ENCODE measurements at regions not wholly inside any gene's neighbourhood (a gene's known extent, or its start where the extent isn't known, plus 50 kb on each side); places are given as distances from the start of the nearest gene placed in this dataset.

DNA sequence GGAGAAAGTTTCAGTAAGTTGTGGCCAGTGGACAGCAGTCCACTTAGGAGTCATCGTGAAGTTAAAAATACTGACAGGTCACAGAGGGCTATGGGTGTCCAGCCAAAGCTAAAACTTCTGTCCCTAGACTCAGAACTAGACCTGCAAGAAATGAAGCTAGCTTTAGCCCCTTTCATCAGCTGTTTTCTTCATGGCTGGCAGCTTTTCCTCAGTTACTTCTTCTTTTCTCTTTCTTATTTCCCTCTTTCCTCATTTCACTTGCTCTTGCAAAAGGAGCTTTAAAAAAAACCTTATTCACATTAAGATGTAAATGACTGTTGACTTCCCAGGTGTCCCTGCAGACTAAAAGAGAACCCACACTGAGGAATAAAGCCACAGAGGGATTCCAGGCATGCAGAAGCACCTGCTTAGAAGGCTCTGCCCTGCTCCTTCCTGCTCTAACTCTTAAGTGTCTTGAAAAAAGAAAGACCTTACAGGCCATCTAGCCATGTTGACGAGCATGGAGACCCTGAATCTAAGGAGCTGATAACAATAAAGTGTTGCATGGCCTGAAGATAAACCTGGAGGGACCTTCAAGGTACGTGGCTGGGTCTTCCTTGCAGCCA lies 69.7 kb upstream of the CCND2 start:
- H3K27ac ChIP-seq = no peak overlapping the region
- ChIA-PET CTCF (no interaction called here), POLR2A (ENCODE audit: low non-redundant PET) (no interaction called here)
- TF ChIP-seq, protein P1, sequence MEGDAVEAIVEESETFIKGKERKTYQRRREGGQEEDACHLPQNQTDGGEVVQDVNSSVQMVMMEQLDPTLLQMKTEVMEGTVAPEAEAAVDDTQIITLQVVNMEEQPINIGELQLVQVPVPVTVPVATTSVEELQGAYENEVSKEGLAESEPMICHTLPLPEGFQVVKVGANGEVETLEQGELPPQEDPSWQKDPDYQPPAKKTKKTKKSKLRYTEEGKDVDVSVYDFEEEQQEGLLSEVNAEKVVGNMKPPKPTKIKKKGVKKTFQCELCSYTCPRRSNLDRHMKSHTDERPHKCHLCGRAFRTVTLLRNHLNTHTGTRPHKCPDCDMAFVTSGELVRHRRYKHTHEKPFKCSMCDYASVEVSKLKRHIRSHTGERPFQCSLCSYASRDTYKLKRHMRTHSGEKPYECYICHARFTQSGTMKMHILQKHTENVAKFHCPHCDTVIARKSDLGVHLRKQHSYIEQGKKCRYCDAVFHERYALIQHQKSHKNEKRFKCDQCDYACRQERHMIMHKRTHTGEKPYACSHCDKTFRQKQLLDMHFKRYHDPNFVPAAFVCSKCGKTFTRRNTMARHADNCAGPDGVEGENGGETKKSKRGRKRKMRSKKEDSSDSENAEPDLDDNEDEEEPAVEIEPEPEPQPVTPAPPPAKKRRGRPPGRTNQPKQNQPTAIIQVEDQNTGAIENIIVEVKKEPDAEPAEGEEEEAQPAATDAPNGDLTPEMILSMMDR (conservative IDR thresholded peaks at IDR 0.05; ENCODE audit: low read depth) = no peak
- DNase-seq (ENCODE audit: low spot score) = no peak

DNA sequence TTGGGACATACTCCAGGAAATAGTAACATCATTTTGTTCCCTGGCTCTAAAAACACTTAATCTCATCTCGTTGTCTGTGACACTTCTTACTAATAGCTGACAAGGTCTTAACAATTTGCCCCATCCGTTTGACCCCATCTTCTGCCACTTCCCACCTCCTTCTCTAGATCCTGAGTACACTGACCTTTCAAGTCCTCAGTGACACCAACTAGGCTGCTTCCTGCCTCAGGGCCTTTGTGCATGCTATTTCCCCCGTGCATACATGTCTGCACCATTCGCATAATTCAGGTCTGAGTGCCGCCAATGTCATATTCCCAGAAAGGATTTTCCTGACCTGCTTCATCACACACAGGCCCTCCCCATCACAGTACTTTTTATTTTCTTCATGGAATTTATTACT lies 70.6 kb upstream of the CCND2 start:
- CTCF ChIA-PET = no interaction called here
- POLR2A ChIA-PET (ENCODE audit: low non-redundant PET) = interaction anchor here (0.7 kb wide), 1 partner anchor 26 kb away, joined by 3 read pairs; no protein-coding TSS in a partner anchor
- TF ChIP-seq, protein P1 (conservative IDR thresholded peaks at IDR 0.05; ENCODE audit: low read depth) = no peak
- DNase-seq (ENCODE audit: low spot score) = no peak
- H3K27ac ChIP-seq = no peak overlapping the region

DNA sequence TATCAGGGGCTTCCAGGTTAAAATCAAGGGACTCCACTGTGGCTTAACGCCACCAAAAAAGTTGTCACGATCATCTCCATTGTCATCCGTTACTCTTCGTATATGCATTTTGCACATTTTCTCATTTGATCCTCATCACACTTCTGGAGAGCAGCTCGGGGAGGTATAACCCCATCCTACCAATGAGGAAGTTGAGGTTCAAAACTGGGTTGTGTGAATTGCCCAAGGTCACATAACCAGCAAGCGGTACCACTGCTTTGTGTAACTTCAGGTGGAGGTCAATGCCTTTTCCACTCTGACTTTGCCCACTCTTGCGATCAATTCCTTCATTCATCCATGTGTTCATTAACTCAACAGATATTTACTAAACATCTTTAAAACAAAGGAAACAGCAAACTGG lies 71.1 kb upstream of the CCND2 start:
- no peak for DNase-seq (ENCODE audit: low spot score)
- CTCF ChIA-PET = no interaction called here
- POLR2A ChIA-PET (ENCODE audit: low non-redundant PET) = interaction anchor here (0.7 kb wide), 1 partner anchor 25 kb away, joined by 3 read pairs; no protein-coding TSS in a partner anchor
- H3K27ac ChIP-seq = no peak overlapping the region
- TF ChIP-seq, protein P1 (conservative IDR thresholded peaks at IDR 0.05; ENCODE audit: low read depth) = no peak

DNA sequence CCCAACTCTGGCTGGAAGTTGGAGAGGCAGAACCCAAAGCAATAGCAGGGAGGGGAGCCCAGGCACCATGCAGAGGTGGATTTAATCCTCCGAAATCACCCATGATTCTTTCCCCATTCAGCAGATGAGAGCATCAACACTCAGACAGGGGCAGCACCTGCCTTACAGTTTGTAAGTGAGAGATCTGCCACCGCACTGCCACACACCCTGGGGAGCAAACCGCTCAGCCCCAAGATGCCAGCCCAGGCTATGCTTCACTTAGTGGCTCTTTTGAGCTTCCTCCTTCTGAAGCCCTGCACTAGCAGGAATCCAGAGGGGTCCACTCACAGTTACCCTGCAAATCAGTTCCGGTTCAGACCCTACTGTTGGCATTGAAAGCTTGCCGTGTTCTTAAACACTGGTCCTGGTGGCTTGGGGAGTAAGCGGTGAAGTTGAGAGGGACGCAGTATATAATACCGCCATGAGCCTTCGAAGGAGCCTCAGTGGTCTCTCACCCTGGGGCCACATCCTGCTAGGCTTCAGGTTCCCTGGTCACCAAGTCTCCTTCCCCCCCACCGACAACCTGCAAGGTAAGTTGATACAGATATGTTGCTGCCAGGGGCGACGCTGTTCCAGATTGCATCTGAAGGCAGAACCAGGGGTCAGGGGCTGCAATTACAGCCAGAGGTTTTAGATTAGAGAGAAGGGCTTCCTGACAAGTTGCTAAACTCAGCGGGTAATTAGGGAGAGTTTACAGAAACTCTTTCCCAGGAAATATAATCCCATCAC lies 72.0 kb upstream of the CCND2 start:
- no peak for DNase-seq (ENCODE audit: low spot score)
- no peak overlapping the region for H3K27ac ChIP-seq
- ChIA-PET CTCF (no interaction called here), POLR2A (ENCODE audit: low non-redundant PET) (no interaction called here)
- TF ChIP-seq, protein P1 (conservative IDR thresholded peaks at IDR 0.05; ENCODE audit: low read depth) = no peak

DNA sequence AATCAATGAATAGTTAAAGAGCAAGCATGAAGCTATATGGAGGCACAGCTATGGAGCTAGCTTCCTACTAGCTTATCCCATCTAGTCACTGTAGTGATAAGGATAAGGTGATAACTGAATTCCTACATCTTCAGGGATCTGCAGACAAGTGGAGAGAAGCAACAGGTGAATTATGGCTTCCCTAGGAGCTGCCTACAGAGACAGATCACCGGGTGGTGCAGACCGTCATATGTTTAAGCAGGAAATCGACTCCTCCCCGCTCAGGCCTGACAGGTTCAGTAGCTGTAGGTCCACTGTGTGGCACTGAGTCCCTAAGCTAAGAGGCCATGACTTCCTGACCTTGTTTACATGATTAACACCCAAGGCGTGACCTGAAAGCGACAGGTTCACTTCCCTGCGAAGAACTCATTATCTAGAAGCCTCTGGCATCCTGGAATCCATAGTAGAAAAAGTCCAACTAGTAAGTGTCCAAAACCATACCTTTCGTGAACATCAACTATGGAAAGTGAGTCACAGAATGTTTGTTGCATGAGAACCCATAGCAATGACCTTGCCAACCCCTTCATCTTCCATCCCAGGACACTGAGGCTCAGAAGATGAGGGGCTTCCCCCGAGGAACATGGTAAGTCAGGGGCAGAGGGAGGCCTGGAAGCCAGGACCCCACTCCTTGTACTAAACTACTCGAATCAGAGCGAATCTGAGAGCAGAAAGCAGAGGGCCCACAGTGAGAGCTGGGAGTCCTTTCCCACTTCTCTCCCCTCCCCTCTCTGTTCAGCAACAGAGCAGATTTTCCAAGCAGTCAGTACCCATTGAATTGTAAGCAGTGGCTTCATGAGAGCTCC lies 75.4 kb upstream of the CCND2 start:
- ChIA-PET POLR2A (ENCODE audit: low non-redundant PET) (no interaction called here), CTCF (no interaction called here)
- TF ChIP-seq, protein P1 (conservative IDR thresholded peaks at IDR 0.05; ENCODE audit: low read depth) = no peak

DNA sequence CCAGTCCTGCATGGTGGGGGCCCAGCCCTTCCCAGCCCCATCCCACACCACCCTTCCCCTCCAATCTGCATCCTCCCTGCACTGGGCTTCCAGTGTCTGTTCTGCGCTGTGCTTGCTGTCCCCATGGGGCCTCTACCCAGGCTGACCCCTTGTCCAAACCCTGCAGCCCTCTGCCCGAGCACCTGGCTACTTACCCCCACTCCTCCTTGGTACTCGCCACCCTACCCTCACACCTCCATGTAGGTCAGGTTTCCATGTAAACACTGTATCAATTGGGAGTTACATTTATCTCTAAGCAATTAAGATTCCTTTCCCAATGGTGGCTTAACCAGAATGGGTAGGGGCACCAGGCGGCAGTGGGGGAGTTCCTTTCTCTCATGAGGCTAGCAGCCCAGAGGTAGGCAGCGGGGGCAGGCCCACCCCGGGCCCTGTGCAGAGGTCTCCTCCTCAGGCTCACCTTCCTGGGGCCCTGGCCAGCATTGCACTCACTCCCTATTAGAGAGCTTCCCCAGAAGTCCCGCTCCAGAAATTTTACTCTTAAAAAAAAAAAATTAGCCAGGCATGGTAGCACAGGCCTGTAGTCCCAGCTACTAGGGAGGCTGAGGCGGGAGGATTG lies 76.6 kb upstream of the CCND2 start:
- DNase-seq (ENCODE audit: low spot score) = no peak
- ChIA-PET POLR2A (ENCODE audit: low non-redundant PET) (no interaction called here), CTCF (no interaction called here)
- TF ChIP-seq, protein P1 (conservative IDR thresholded peaks at IDR 0.05; ENCODE audit: low read depth) = no peak
- H3K27ac ChIP-seq = no peak overlapping the region

More for the DNA sequence above, 75.4 kb upstream of the CCND2 start:
- no peak for DNase-seq (ENCODE audit: low spot score)
- no peak overlapping the region for H3K27ac ChIP-seq
